ENCODE measurements at regions not wholly inside any gene's neighbourhood (a gene's known extent, or its start where the extent isn't known, plus 50 kb on each side); places are given as distances from the start of the nearest gene placed in this dataset.

- no peaks in the 10 kb centered on the region for H3K9me3 ChIP-seq (ENCODE audit: low read length)
- intact Hi-C loops (cut with micrococcal nuclease): no loop called here
- TF ChIP-seq EZH2 (IDR thresholded peaks at IDR 0.05; ENCODE audit: low read length, unreplicated experiment) (no peak), CTCF (conservative IDR thresholded peaks at IDR 0.05; ENCODE audit: low read depth, low read length) (no peak), EZH2phosphoT487 (IDR thresholded peaks at IDR 0.05; ENCODE audit: borderline replicate concordance, low read length) (no peak)
- no TSS peak for BruUV-seq (replicated peaks)
- ChIA-PET CTCF (no interaction called here), POLR2A (ENCODE audit: unreplicated experiment) (no interaction called here)
- peaks cover 24% of the 10 kb centered on the region for H3K27me3 ChIP-seq (ENCODE audit: low read length)
- ATAC-seq (no peak), DNase-seq (no peak)
- H3K9ac ChIP-seq (ENCODE audit: low read length): no peak overlapping the region
- no peak overlapping the region for H3K27ac ChIP-seq (ENCODE audit: low read length)
- H3F3A ChIP-seq (ENCODE audit: low read length, unreplicated experiment): no peaks in the 10 kb centered on the region
- no peak overlapping the region for H3K4me2 ChIP-seq (ENCODE audit: low read length)
- H2AFZ ChIP-seq (ENCODE audit: low read length): no peak overlapping the region
- no peaks in the 10 kb centered on the region for H3K79me2 ChIP-seq (ENCODE audit: low read length)
- H3K4me3 ChIP-seq (ENCODE audit: low read length): no peak overlapping the region
- H3K36me3 ChIP-seq (ENCODE audit: low read depth, low read length): no peaks in the 10 kb centered on the region
- H3K4me1 ChIP-seq (ENCODE audit: insufficient read depth, low read length): no peaks in the 10 kb centered on the region
- H3K9me2 ChIP-seq (replicated peaks; ENCODE audit: low read length): no peaks in the 10 kb centered on the region
- no peaks in the 10 kb centered on the region for H4K20me1 ChIP-seq (ENCODE audit: low read length)
Observed at GRCh38 chr11:95693298-95693697, 96.3 kb downstream of the FAM76B start.

- Histone ChIP-seq H3K27ac (ENCODE audit: low read length) (no peak overlapping the region), H3K9me2 (replicated peaks; ENCODE audit: low read length) (no peaks in the 10 kb centered on the region), H3K79me2 (ENCODE audit: low read length) (no peaks in the 10 kb centered on the region), H3K9ac (ENCODE audit: low read length) (no peak overlapping the region), H3K27me3 (ENCODE audit: low read length) (peaks cover 19% of the 10 kb centered on the region), H3K4me3 (ENCODE audit: low read length) (no peak overlapping the region), H3K36me3 (ENCODE audit: low read depth, low read length) (no peaks in the 10 kb centered on the region), H4K20me1 (ENCODE audit: low read length) (no peaks in the 10 kb centered on the region), H2AFZ (ENCODE audit: low read length) (no peak overlapping the region), H3K4me1 (ENCODE audit: insufficient read depth, low read length) (no peaks in the 10 kb centered on the region), H3K4me2 (ENCODE audit: low read length) (no peak overlapping the region), H3F3A (ENCODE audit: low read length, unreplicated experiment) (no peaks in the 10 kb centered on the region), H3K9me3 (ENCODE audit: low read length) (no peaks in the 10 kb centered on the region)
- no peak for TF ChIP-seq EZH2phosphoT487 (IDR thresholded peaks at IDR 0.05; ENCODE audit: borderline replicate concordance, low read length)
- TF ChIP-seq CTCF (conservative IDR thresholded peaks at IDR 0.05; ENCODE audit: low read depth, low read length): no peak
- TF ChIP-seq EZH2 (IDR thresholded peaks at IDR 0.05; ENCODE audit: low read length, unreplicated experiment): no peak
- BruUV-seq (replicated peaks): no TSS peak
- ChIA-PET POLR2A (ENCODE audit: unreplicated experiment) (no interaction called here), CTCF (no interaction called here)
- DNase-seq (no peak), ATAC-seq (no peak)
- intact Hi-C loops (cut with micrococcal nuclease): no loop called here
Observed at GRCh38 chr11:95692526-95693260, 96.9 kb downstream of the FAM76B start.

GRCh38 chr11:95690100-95690499, 99.5 kb downstream of the FAM76B start:
- Histone ChIP-seq H2AFZ (ENCODE audit: low read length) (no peak overlapping the region), H4K20me1 (ENCODE audit: low read length) (no peaks in the 10 kb centered on the region), H3K9me3 (ENCODE audit: low read length) (no peaks in the 10 kb centered on the region), H3K4me3 (ENCODE audit: low read length) (no peak overlapping the region), H3K27me3 (ENCODE audit: low read length) (peaks cover 28% of the 10 kb centered on the region), H3K36me3 (ENCODE audit: low read depth, low read length) (no peaks in the 10 kb centered on the region), H3K9me2 (replicated peaks; ENCODE audit: low read length) (no peaks in the 10 kb centered on the region), H3K79me2 (ENCODE audit: low read length) (no peaks in the 10 kb centered on the region), H3F3A (ENCODE audit: low read length, unreplicated experiment) (no peaks in the 10 kb centered on the region), H3K27ac (ENCODE audit: low read length) (no peak overlapping the region), H3K9ac (ENCODE audit: low read length) (no peak overlapping the region), H3K4me1 (ENCODE audit: insufficient read depth, low read length) (no peaks in the 10 kb centered on the region), H3K4me2 (ENCODE audit: low read length) (no peak overlapping the region)
- ChIA-PET POLR2A (ENCODE audit: unreplicated experiment) (no interaction called here), CTCF (no interaction called here)
- ATAC-seq (no peak), DNase-seq (no peak)
- no peak for TF ChIP-seq EZH2 (IDR thresholded peaks at IDR 0.05; ENCODE audit: low read length, unreplicated experiment)
- no peak for TF ChIP-seq EZH2phosphoT487 (IDR thresholded peaks at IDR 0.05; ENCODE audit: borderline replicate concordance, low read length)
- no peak for TF ChIP-seq CTCF (conservative IDR thresholded peaks at IDR 0.05; ENCODE audit: low read depth, low read length)
- BruUV-seq (replicated peaks): no TSS peak
- intact Hi-C loops (cut with micrococcal nuclease): no loop called here
